NCI-H146 treated with DMSO at 0.1 percent for 48 hours (cell line): ENCODE measurements at regions not wholly inside any gene's neighbourhood (a gene's known extent, or its start where the extent isn't known, plus 50 kb on each side); places are given as distances from the start of the nearest gene placed in this dataset.

Experiments
- DNase-seq: peaks from one replicate; lab custom pipeline; 2025; ENCODE audit not compliant: unreplicated experiment; lab: John Stamatoyannopoulos, UW

- DNase-seq: no peak
Measured at GRCh38 chr12:77435446-77436091, 370.2 kb upstream of the E2F7 start.

GRCh38 chr12:77433799-77434198 is 368.4 kb upstream of the E2F7 start:
- DNase-seq: no peak

- no peak for DNase-seq
Measured at GRCh38 chr12:77429426-77429825, 364.1 kb upstream of the E2F7 start.

- DNase-seq: no peak
Measured at GRCh38 chr12:77421152-77421551, 355.8 kb upstream of the E2F7 start.

GRCh38 chr12:77409551-77409950 is 344.2 kb upstream of the E2F7 start:
- DNase-seq: no peak

- no peak for DNase-seq
Measured at GRCh38 chr12:77407931-77408330, 342.6 kb upstream of the E2F7 start.

GRCh38 chr12:77406219-77406905 is 341.0 kb upstream of the E2F7 start:
- DNase-seq: no peak

- no peak for DNase-seq
Measured at GRCh38 chr12:77402716-77403115, 337.3 kb upstream of the E2F7 start.

GRCh38 chr12:77401770-77402081 is 336.4 kb upstream of the E2F7 start:
- DNase-seq: no peak

- no peak for DNase-seq
Measured at GRCh38 chr12:77401064-77401769, 335.8 kb upstream of the E2F7 start.

GRCh38 chr12:77392467-77393088 is 327.2 kb upstream of the E2F7 start:
- no peak for DNase-seq

- no peak for DNase-seq
Measured at GRCh38 chr12:77388445-77389265, 323.3 kb upstream of the E2F7 start.

GRCh38 chr12:77387671-77388070 is 322.3 kb upstream of the E2F7 start:
- DNase-seq: no peak

- DNase-seq: no peak
Measured at GRCh38 chr12:77387214-77387613, 321.8 kb upstream of the E2F7 start.

GRCh38 chr12:77384941-77385340 is 319.6 kb upstream of the E2F7 start:
- DNase-seq: no peak

- DNase-seq: no peak
Measured at GRCh38 chr12:77382096-77382742, 316.9 kb upstream of the E2F7 start.

- DNase-seq: no peak
Measured at GRCh38 chr12:77377622-77378021, 312.3 kb upstream of the E2F7 start.

- DNase-seq: no peak
Measured at GRCh38 chr12:77377116-77377515, 311.7 kb upstream of the E2F7 start.

- DNase-seq: no peak
Measured at GRCh38 chr12:77374673-77375072, 309.3 kb upstream of the E2F7 start.

- DNase-seq: no peak
Measured at GRCh38 chr12:77372494-77372893, 307.1 kb upstream of the E2F7 start.

- DNase-seq: no peak
Measured at GRCh38 chr12:77372026-77372425, 306.7 kb upstream of the E2F7 start.
